HL-60 (cell line): ENCODE measurements at regions not wholly inside any gene's neighbourhood (a gene's known extent, or its start where the extent isn't known, plus 50 kb on each side); places are given as distances from the start of the nearest gene placed in this dataset.

Experiments
- DNase-seq, 2 experiments: peaks; one replicate each; pipeline ENCODE4 v3.0.0-alpha.2; 2010 to 2020; ENCODE audit warnings: low read depth in 1 of 2, low spot score in 1 of 2
- H3K27ac ChIP-seq: fragments of 250-450 bp; sonication (Bioruptor Pico); replicated peaks from 2 replicates; pipeline ENCODE4 v1.5.1; 2020; ENCODE audit warnings: mild to moderate bottlenecking, moderate library complexity
- H3K27me3 ChIP-seq: fragments of 250-450 bp; sonication (Bioruptor Pico); 2 replicates; pipeline ENCODE4 v1.5.1; 2021; ENCODE audit warnings: mild to moderate bottlenecking, moderate library complexity; ENCODE audit not compliant: insufficient read depth, poor library complexity, severe bottlenecking
- H3K4me3 ChIP-seq: replicated peaks from 2 replicates; pipeline ENCODE4 v1.5.1; 2011; ENCODE audit warnings: mild to moderate bottlenecking, control low read depth, low read length; ENCODE audit not compliant: insufficient read depth
- CTCF ChIP-seq: IDR thresholded peaks from one replicate; pipeline ENCODE4 v1.5.1; 2011; ENCODE audit warnings: low read length, control low read depth, inconsistent platforms; ENCODE audit not compliant: insufficient read depth
- GABPA ChIP-seq: IDR thresholded peaks from 2 replicates; pipeline ENCODE4 v1.6.1; 2012; ENCODE audit warnings: low read depth
- POLR2AphosphoS5 ChIP-seq: IDR thresholded peaks from 2 replicates; pipeline ENCODE4 v1.6.1; 2012; ENCODE audit warnings: low read depth
- SPI1 ChIP-seq: IDR thresholded peaks from 2 replicates; pipeline ENCODE4 v1.6.1; 2012; ENCODE audit warnings: low read depth, mild to moderate bottlenecking, borderline replicate concordance
- TF ChIP-seq, protein P1 (sequence below): IDR thresholded peaks from 2 replicates; pipeline ENCODE4 v1.6.1; 2012; ENCODE audit warnings: low read depth; ENCODE audit not compliant: insufficient replicate concordance

DNA sequence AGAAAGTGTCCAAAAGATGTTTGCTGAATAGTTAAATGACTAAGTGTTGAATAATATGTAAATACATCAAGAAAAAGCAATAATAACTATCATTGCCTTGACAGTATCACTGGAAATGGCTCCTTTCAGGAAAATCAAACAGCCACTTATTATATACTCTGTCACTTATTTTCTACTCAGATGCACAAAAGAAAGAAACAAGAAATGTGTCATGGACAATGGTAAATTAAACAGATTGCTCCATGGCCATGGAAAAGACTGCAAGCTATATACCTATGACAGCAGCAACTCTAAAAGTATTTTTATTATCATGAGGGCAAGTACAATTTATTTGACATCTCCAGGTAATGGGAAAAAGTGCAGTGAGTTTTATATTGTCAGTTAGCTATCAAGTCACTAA is 52.9 kb upstream of the GUCY1A2 start:
- Histone ChIP-seq H3K27ac (no peak overlapping the region), H3K4me3 (no peak overlapping the region), H3K27me3 (no peaks in the 10 kb centered on the region)
- TF ChIP-seq POLR2AphosphoS5 (no peak), SPI1 (no peak), GABPA (no peak), CTCF (no peak)
- TF ChIP-seq, protein P1, sequence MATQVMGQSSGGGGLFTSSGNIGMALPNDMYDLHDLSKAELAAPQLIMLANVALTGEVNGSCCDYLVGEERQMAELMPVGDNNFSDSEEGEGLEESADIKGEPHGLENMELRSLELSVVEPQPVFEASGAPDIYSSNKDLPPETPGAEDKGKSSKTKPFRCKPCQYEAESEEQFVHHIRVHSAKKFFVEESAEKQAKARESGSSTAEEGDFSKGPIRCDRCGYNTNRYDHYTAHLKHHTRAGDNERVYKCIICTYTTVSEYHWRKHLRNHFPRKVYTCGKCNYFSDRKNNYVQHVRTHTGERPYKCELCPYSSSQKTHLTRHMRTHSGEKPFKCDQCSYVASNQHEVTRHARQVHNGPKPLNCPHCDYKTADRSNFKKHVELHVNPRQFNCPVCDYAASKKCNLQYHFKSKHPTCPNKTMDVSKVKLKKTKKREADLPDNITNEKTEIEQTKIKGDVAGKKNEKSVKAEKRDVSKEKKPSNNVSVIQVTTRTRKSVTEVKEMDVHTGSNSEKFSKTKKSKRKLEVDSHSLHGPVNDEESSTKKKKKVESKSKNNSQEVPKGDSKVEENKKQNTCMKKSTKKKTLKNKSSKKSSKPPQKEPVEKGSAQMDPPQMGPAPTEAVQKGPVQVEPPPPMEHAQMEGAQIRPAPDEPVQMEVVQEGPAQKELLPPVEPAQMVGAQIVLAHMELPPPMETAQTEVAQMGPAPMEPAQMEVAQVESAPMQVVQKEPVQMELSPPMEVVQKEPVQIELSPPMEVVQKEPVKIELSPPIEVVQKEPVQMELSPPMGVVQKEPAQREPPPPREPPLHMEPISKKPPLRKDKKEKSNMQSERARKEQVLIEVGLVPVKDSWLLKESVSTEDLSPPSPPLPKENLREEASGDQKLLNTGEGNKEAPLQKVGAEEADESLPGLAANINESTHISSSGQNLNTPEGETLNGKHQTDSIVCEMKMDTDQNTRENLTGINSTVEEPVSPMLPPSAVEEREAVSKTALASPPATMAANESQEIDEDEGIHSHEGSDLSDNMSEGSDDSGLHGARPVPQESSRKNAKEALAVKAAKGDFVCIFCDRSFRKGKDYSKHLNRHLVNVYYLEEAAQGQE, result no peak
- DNase-seq, result no peak
